H1 (cell line): ENCODE measurements at regions not wholly inside any gene's neighbourhood (a gene's known extent, or its start where the extent isn't known, plus 50 kb on each side); places are given as distances from the start of the nearest gene placed in this dataset.

ENCODE experiments used
- CTCF ChIA-PET: fragments of 300-600 bp; sonication (Branson Sonifier 250); formaldehyde crosslinking; loops from one replicate; lab custom pipeline; 2021; ENCODE audit not compliant: partially characterized antibody; lab: Charles Lee
- POLR2A ChIA-PET: fragments of 300-600 bp; sonication (Branson Sonifier 250); formaldehyde crosslinking; loops from one replicate; lab custom pipeline; 2021; ENCODE audit warnings: inconsistent platforms; ENCODE audit not compliant: partially characterized antibody; lab: Charles Lee
- DNase-seq, 2 experiments: peaks; one replicate each; pipeline versions ENCODE4 v3.0.0 to v3.0.0-alpha.2; 2010 to 2022; ENCODE audit warnings: low spot score in 2 of 2, low read depth in 1 of 2, mixed read lengths in 1 of 2
- FAIRE-seq: peaks from 2 replicates; lab custom pipeline; 2011; peaks lifted over from hg19 to GRCh38; lab: Jason Lieb, UNC
- H2AFZ ChIP-seq: 2 replicates; pipeline ENCODE4 v1.8.1; 2012; ENCODE audit warnings: low read length, inconsistent platforms
- H2AK5ac ChIP-seq: 2 replicates; pipeline ENCODE4 v1.6.1; 2013; ENCODE audit warnings: low read depth, low read length
- H2BK120ac ChIP-seq: replicated peaks from 2 replicates; pipeline ENCODE3; 2013; ENCODE audit warnings: low read depth, low read length, inconsistent platforms
- H2BK12ac ChIP-seq: 2 replicates; pipeline ENCODE4 v1.6.1; 2013; ENCODE audit warnings: low read depth, low read length
- H2BK15ac ChIP-seq: 2 replicates; pipeline ENCODE4 v1.6.1; 2013; ENCODE audit warnings: low read length
- H2BK20ac ChIP-seq: 2 replicates; pipeline ENCODE4 v1.6.1; 2013; ENCODE audit warnings: low read length
- H2BK5ac ChIP-seq: 2 replicates; pipeline ENCODE4 v1.6.1; 2013; ENCODE audit warnings: low read depth, low read length
- H3K14ac ChIP-seq: 2 replicates; pipeline ENCODE4 v1.6.1; 2013; ENCODE audit warnings: inconsistent platforms; ENCODE audit not compliant: insufficient read length
- H3K18ac ChIP-seq: 2 replicates; pipeline ENCODE4 v1.6.1; 2013; ENCODE audit warnings: low read length; ENCODE audit errors: extremely low read depth
- H3K23ac ChIP-seq: 2 replicates; pipeline ENCODE4 v1.6.1; 2013; ENCODE audit warnings: inconsistent platforms; ENCODE audit not compliant: insufficient read length
- H3K23me2 ChIP-seq: 2 replicates; pipeline ENCODE4 v1.6.1; 2013; ENCODE audit warnings: low read depth, low read length
- H3K27ac ChIP-seq: 2 replicates; pipeline ENCODE4 v1.6.1; 2011; ENCODE audit warnings: low read depth, low read length, inconsistent platforms
- H3K27me3 ChIP-seq, 4 experiments: replicated peaks in 1 of 4; 1 replicate in 1 of 4; 2 replicates in 3 of 4; pipeline versions ENCODE4 v1.6.1 to v1.8.1; 2011 to 2013; ENCODE audit warnings: low read length in 3 of 4, mild to moderate bottlenecking in 3 of 4, inconsistent platforms in 2 of 4, mixed read lengths in 2 of 4, moderate library complexity in 1 of 4; ENCODE audit not compliant: control insufficient read depth in 3 of 4, insufficient read depth in 3 of 4; ENCODE audit errors: extremely low read depth in 1 of 4
- H3K36me3 ChIP-seq, 4 experiments: 2 replicates each; pipeline versions ENCODE4 v1.6.1 to v1.8.1; 2011 to 2013; ENCODE audit warnings: mild to moderate bottlenecking in 4 of 4, low read length in 3 of 4, moderate library complexity in 2 of 4, control low read depth in 1 of 4, inconsistent platforms in 1 of 4; ENCODE audit not compliant: insufficient read depth in 4 of 4, control insufficient read depth in 2 of 4
- H3K4ac ChIP-seq: replicated peaks from 2 replicates; pipeline ENCODE3; 2013; ENCODE audit warnings: low read length, low read depth, mixed read lengths, inconsistent platforms; ENCODE audit not compliant: insufficient read length
- H3K4me1 ChIP-seq, 4 experiments: replicated peaks in 1 of 4; 1 replicate in 1 of 4; 2 replicates in 3 of 4; pipeline versions ENCODE4 v1.6.1 to v1.8.1; 2011 to 2013; ENCODE audit warnings: low read length in 3 of 4, inconsistent platforms in 2 of 4, mixed read lengths in 1 of 4; ENCODE audit not compliant: insufficient read depth in 4 of 4, control insufficient read depth in 3 of 4
- H3K4me2 ChIP-seq, 2 experiments: 2 replicates each; pipeline versions ENCODE4 v1.6.1 to v1.8.1; 2011 to 2013; ENCODE audit warnings: low read depth in 2 of 2, low read length in 2 of 2, control low read depth in 1 of 2, inconsistent platforms in 1 of 2, mild to moderate bottlenecking in 1 of 2; ENCODE audit not compliant: insufficient read depth in 1 of 2
- H3K4me3 ChIP-seq, 4 experiments: fragments of 200-600, 300-600 bp in 1 of 4; sonication (generic), shearing (Covaris generic), sonication (Bioruptor Twin) in 1 of 4; 2 replicates each; pipeline versions ENCODE4 v1.5.1 to v1.8.1; 2011 to 2016; ENCODE audit warnings: low read length in 4 of 4, low read depth in 3 of 4, control low read depth in 2 of 4, inconsistent platforms in 2 of 4, mild to moderate bottlenecking in 2 of 4, mixed read lengths in 1 of 4, moderate library complexity in 1 of 4; ENCODE audit not compliant: insufficient read depth in 2 of 4; ENCODE audit errors: extremely low read depth in 1 of 4
- H3K56ac ChIP-seq: replicated peaks from 2 replicates; pipeline ENCODE3; 2013; ENCODE audit warnings: low read depth, mild to moderate bottlenecking, mixed read lengths, low read length, inconsistent platforms; ENCODE audit not compliant: insufficient read length
- H3K79me1 ChIP-seq: 2 replicates; pipeline ENCODE4 v1.6.1; 2013; ENCODE audit warnings: low read depth, low read length, control low read depth
- H3K79me2 ChIP-seq, 2 experiments: 2 replicates each; pipeline versions ENCODE4 v1.6.1 to v1.8.1; 2012 to 2013; ENCODE audit warnings: low read length in 2 of 2, mild to moderate bottlenecking in 2 of 2, inconsistent platforms in 1 of 2; ENCODE audit not compliant: insufficient read depth in 2 of 2, control insufficient read depth in 1 of 2
- H3K9ac ChIP-seq, 4 experiments: replicated peaks in 1 of 4; 1 replicate in 1 of 4; 2 replicates in 3 of 4; pipeline versions ENCODE4 v1.6.1 to v1.8.1; 2011 to 2013; ENCODE audit warnings: low read depth in 3 of 4, low read length in 3 of 4, control low read depth in 2 of 4, mild to moderate bottlenecking in 2 of 4, moderate library complexity in 2 of 4, inconsistent platforms in 1 of 4; ENCODE audit errors: extremely low read depth in 1 of 4
- H3K9me3 ChIP-seq, 2 experiments: 2 replicates each; pipeline versions ENCODE4 v1.6.1 to v1.8.1; 2012 to 2013; ENCODE audit warnings: mild to moderate bottlenecking in 2 of 2, moderate library complexity in 2 of 2, control low read depth in 1 of 2, inconsistent platforms in 1 of 2, low read depth in 1 of 2, low read length in 1 of 2, mixed read lengths in 1 of 2; ENCODE audit not compliant: insufficient read depth in 2 of 2
- H4K20me1 ChIP-seq, 2 experiments: replicated peaks in 1 of 2; 2 replicates each; pipeline versions ENCODE3 to v1.8.1; 2011 to 2013; ENCODE audit warnings: inconsistent platforms in 2 of 2, low read length in 2 of 2, mild to moderate bottlenecking in 1 of 2; ENCODE audit not compliant: insufficient read depth in 2 of 2, control insufficient read depth in 1 of 2
- H4K5ac ChIP-seq: 2 replicates; pipeline ENCODE4 v1.6.1; 2013; ENCODE audit warnings: low read length, low read depth, mixed read lengths, inconsistent platforms; ENCODE audit not compliant: insufficient read length
- H4K8ac ChIP-seq: 2 replicates; pipeline ENCODE4 v1.8.0; 2013; ENCODE audit warnings: mild to moderate bottlenecking, moderate library complexity, low read length, inconsistent platforms; ENCODE audit not compliant: insufficient read depth; ENCODE audit errors: extremely low read depth
- H4K91ac ChIP-seq: replicated peaks from 2 replicates; pipeline ENCODE3; 2013; ENCODE audit warnings: low read length, mixed read lengths, inconsistent platforms; ENCODE audit not compliant: insufficient read length
- ATF2 ChIP-seq: IDR thresholded peaks from 2 replicates; pipeline ENCODE4 v1.6.1; 2012; ENCODE audit warnings: low read length, inconsistent platforms
- GABPA ChIP-seq: IDR thresholded peaks from 2 replicates; pipeline ENCODE4 v1.6.1; 2011; ENCODE audit warnings: mild to moderate bottlenecking, low read length, moderate library complexity, borderline replicate concordance; ENCODE audit not compliant: insufficient read depth
- KDM4A ChIP-seq: IDR thresholded peaks from one replicate; pipeline ENCODE4 v1.7.1; 2012; ENCODE audit warnings: low read depth, mild to moderate bottlenecking, moderate library complexity, low read length, inconsistent platforms; ENCODE audit not compliant: severe bottlenecking
- WGBS, 2 experiments: shearing (Covaris generic) in 1 of 2; methylation state at CpG; one replicate each; pipeline versions ENCODE4 v1.1.6 to v1.1.7; 2013 to 2015; ENCODE audit warnings: low lambda C conversion rate in 2 of 2, mixed read lengths in 2 of 2, inconsistent platforms in 1 of 2, low coverage in 1 of 2, missing lambda C conversion rate in 1 of 2; ENCODE audit not compliant: insufficient replicate concordance in 2 of 2, insufficient coverage in 1 of 2, insufficient read length in 1 of 2; ENCODE audit errors: extremely low coverage in 1 of 2, missing lambda C conversion rate in 1 of 2; 5-methylcytosine and 5-hydroxymethylcytosine counted together

- no peak for FAIRE-seq
- POLR2A ChIA-PET: interaction anchor here (1.1 kb wide), 1 partner anchor 381 kb away, joined by 3 read pairs; no protein-coding TSS in a partner anchor
Observed at GRCh38 chr6:139756381-139756780, 381.9 kb upstream of the CITED2 start.

More at GRCh38 chr6:139756381-139756780, 381.9 kb upstream of the CITED2 start:
- no peak overlapping the region for H2AK5ac ChIP-seq
- no peak overlapping the region for H3K14ac ChIP-seq
- no peak for TF ChIP-seq KDM4A
- TF ChIP-seq ATF2: no peak
- no peak for TF ChIP-seq GABPA
- no peaks in the 10 kb centered on the region for H3K36me3 ChIP-seq
- H3K4me2 ChIP-seq: no peak overlapping the region
- DNase-seq: no peak
- no peak overlapping the region for H3K23ac ChIP-seq
- H2BK120ac ChIP-seq: no peak overlapping the region
- no peak overlapping the region for H4K8ac ChIP-seq
- H3K56ac ChIP-seq: no peak overlapping the region
- H3K4me1 ChIP-seq: no peaks in the 10 kb centered on the region
- no peak overlapping the region for H3K9ac ChIP-seq
- no peak overlapping the region for H3K18ac ChIP-seq
- no peaks in the 10 kb centered on the region for H3K9me3 ChIP-seq
- H2BK20ac ChIP-seq: no peak overlapping the region
- CTCF ChIA-PET: interaction anchor here (0.6 to 1.0 kb wide), 6 partner anchors 19 to 389 kb away, joined by 3 to 6 read pairs (median 4); partner anchors contain the start of gene CITED2
- H3K27me3 ChIP-seq: no peaks in the 10 kb centered on the region
- no peak overlapping the region for H4K91ac ChIP-seq
- no peaks in the 10 kb centered on the region for H3K79me1 ChIP-seq
- H2AFZ ChIP-seq: no peak overlapping the region
- H4K5ac ChIP-seq: no peak overlapping the region
- H2BK15ac ChIP-seq: no peak overlapping the region
- H3K27ac ChIP-seq: no peak overlapping the region
- H2BK5ac ChIP-seq: no peak overlapping the region
- 92% methylated on average over 1 of the region's 1 CpG; no CpG with 5 or more reads in 1 of the 2 experiments for WGBS, 2 experiments
- H3K4ac ChIP-seq: no peak overlapping the region
- H3K79me2 ChIP-seq: no peaks in the 10 kb centered on the region
- no peaks in the 10 kb centered on the region for H4K20me1 ChIP-seq
- no peak overlapping the region for H3K4me3 ChIP-seq
- no peaks in the 10 kb centered on the region; the same call in 1 of the 2 replicates for H3K23me2 ChIP-seq
- no peak overlapping the region for H2BK12ac ChIP-seq
